Brain microvascular endothelial cell (primary cell): ENCODE measurements at regions not wholly inside any gene's neighbourhood (a gene's known extent, or its start where the extent isn't known, plus 50 kb on each side); places are given as distances from the start of the nearest gene placed in this dataset.

Experiments used
- DNase-seq: peaks from one replicate; pipeline ENCODE4 v3.0.0-alpha.2; 2020
- H3K27ac ChIP-seq: fragments of 250-450 bp; sonication (Bioruptor Pico); 2 replicates; pipeline ENCODE4 v1.5.1; 2020; ENCODE audit warnings: mild to moderate bottlenecking, moderate library complexity
- H3K27me3 ChIP-seq: fragments of 250-450 bp; sonication (Bioruptor Pico); replicated peaks from 2 replicates; pipeline ENCODE4 v1.5.1; 2020; ENCODE audit warnings: mild to moderate bottlenecking
- H3K36me3 ChIP-seq: fragments of 250-450 bp; sonication (Bioruptor Pico); replicated peaks from 2 replicates; pipeline ENCODE4 v1.5.1; 2020; ENCODE audit warnings: mild to moderate bottlenecking
- H3K4me3 ChIP-seq: 2 replicates; pipeline ENCODE4 v1.5.1; 2011; ENCODE audit warnings: low read depth, mild to moderate bottlenecking, control low read depth, low read length, moderate library complexity
- CTCF ChIP-seq: IDR thresholded peaks from 2 replicates; pipeline ENCODE4 v1.5.1; 2011; ENCODE audit warnings: low read depth, mild to moderate bottlenecking, moderate library complexity, low read length, control low read depth, inconsistent platforms; ENCODE audit errors: missing control alignments
- in situ Hi-C: cut with HindIII; loops from 2 replicates; pipeline ENCODE4 v1.10.0; 2017; ENCODE audit warnings: low sequenced_read_pairs, low pct_ligation_motif_present

GRCh38 chr1:223031733-223032601 is 111.1 kb downstream of the TLR5 start:
- Histone ChIP-seq H3K4me3 (no peak overlapping the region), H3K27me3 (no peaks in the 10 kb centered on the region), H3K27ac (no peak overlapping the region), H3K36me3 (no peaks in the 10 kb centered on the region)
- in situ Hi-C loops, result no loop called here
- TF ChIP-seq CTCF, result no peak
- DNase-seq, result no peak

GRCh38 chr1:223033658-223034057 is 109.4 kb downstream of the TLR5 start:
- H3K27ac ChIP-seq, result no peak overlapping the region
- in situ Hi-C loops, result no loop called here
- no peaks in the 10 kb centered on the region for H3K36me3 ChIP-seq
- TF ChIP-seq CTCF, result no peak
- DNase-seq, result no peak
- H3K27me3 ChIP-seq, result no peaks in the 10 kb centered on the region
- no peak overlapping the region for H3K4me3 ChIP-seq

- in situ Hi-C loops, result no loop called here
- Histone ChIP-seq H3K36me3 (no peaks in the 10 kb centered on the region), H3K4me3 (no peak overlapping the region), H3K27ac (no peak overlapping the region), H3K27me3 (no peaks in the 10 kb centered on the region)
- DNase-seq, result no peak
- no peak for TF ChIP-seq CTCF
Observed at GRCh38 chr1:223034270-223034798, 108.7 kb downstream of the TLR5 start.

GRCh38 chr1:223035724-223036478 is 107.1 kb downstream of the TLR5 start:
- no peak for DNase-seq
- H3K27ac ChIP-seq, result no peak overlapping the region
- no peaks in the 10 kb centered on the region for H3K27me3 ChIP-seq
- no peak overlapping the region for H3K4me3 ChIP-seq
- TF ChIP-seq CTCF, result no peak
- H3K36me3 ChIP-seq, result no peaks in the 10 kb centered on the region
- in situ Hi-C loops, result no loop called here

GRCh38 chr1:223036479-223036845 is 106.6 kb downstream of the TLR5 start:
- H3K4me3 ChIP-seq, result no peak overlapping the region
- no peak for TF ChIP-seq CTCF
- H3K36me3 ChIP-seq, result no peaks in the 10 kb centered on the region
- no peak overlapping the region for H3K27ac ChIP-seq
- no peak for DNase-seq
- no peaks in the 10 kb centered on the region for H3K27me3 ChIP-seq
- in situ Hi-C loops, result no loop called here
